Posterior vena cava (tissue), 2 donors: ENCODE measurements at regions not wholly inside any gene's neighbourhood (a gene's known extent, or its start where the extent isn't known, plus 50 kb on each side); places are given as distances from the start of the nearest gene placed in this dataset.
"Not testable (repeated sequence)": the region's sequence is repeated elsewhere in the genome, so short reads cannot be mapped to it uniquely, and the experiment has no call there.

ENCODE experiments used
- DNase-seq: peaks from one replicate; pipeline ENCODE4 v3.0.0-alpha.2; 2020; ENCODE audit warnings: low spot score
- intact Hi-C, 2 donors: fragments of 100-400 bp; cut with DNase I; formaldehyde crosslinking; loops; one replicate each; pipeline versions ENCODE4 v1.14.1 to v1.14.2; 2022 to 2023
- donor health status: DM: yes; HTN: yes; CAD: no.
- donor health status: DM: yes; HTN: yes; CAD: no.

GRCh38 chrX:13480780-13481179, 88.6 kb upstream of the EGFL6 start:
- not testable (repeated sequence) for DNase-seq
- intact Hi-C loops, result loop anchor here in 1 of 2 donors (10.0 kb wide), 2 partner anchors 106 to 366 kb away; no protein-coding TSS in a partner anchor

- no peak for DNase-seq
- intact Hi-C loops, result no loop called here
These were observed 90.0 kb upstream of the EGFL6 start for GRCh38 chrX:13479452-13479813.

GRCh38 chrX:13478740-13479451, 90.5 kb upstream of the EGFL6 start:
- no peak for DNase-seq
- intact Hi-C loops, result no loop called here

GRCh38 chrX:13476384-13476783, 93.0 kb upstream of the EGFL6 start:
- intact Hi-C loops, result no loop called here
- no peak for DNase-seq

- DNase-seq, result no peak
- intact Hi-C loops, result no loop called here
These were observed 95.3 kb upstream of the EGFL6 start for GRCh38 chrX:13474164-13474516.

- intact Hi-C loops, result no loop called here
- no peak for DNase-seq
These were observed 95.8 kb upstream of the EGFL6 start for GRCh38 chrX:13473442-13474163.

- intact Hi-C loops, result no loop called here
- DNase-seq, result no peak
These were observed 96.4 kb upstream of the EGFL6 start for GRCh38 chrX:13472975-13473374.

GRCh38 chrX:13471269-13471668, 98.1 kb upstream of the EGFL6 start:
- intact Hi-C loops, result no loop called here
- no peak for DNase-seq

GRCh38 chrX:13470685-13470977, 98.8 kb upstream of the EGFL6 start:
- no peak for DNase-seq
- intact Hi-C loops, result no loop called here

- intact Hi-C loops, result no loop called here
- DNase-seq, result no peak
These were observed 99.3 kb upstream of the EGFL6 start for GRCh38 chrX:13469963-13470684.

GRCh38 chrX:13468096-13468495, 101.3 kb upstream of the EGFL6 start:
- DNase-seq, result no peak
- intact Hi-C loops, result no loop called here

- intact Hi-C loops, result no loop called here
- DNase-seq, result no peak
These were observed 102.2 kb upstream of the EGFL6 start for GRCh38 chrX:13467243-13467642.

GRCh38 chrX:13464599-13465275, 104.7 kb upstream of the EGFL6 start:
- no peak for DNase-seq
- intact Hi-C loops, result no loop called here

GRCh38 chrX:13463608-13464007, 105.8 kb upstream of the EGFL6 start:
- intact Hi-C loops, result no loop called here

GRCh38 chrX:13452283-13452682, 117.1 kb upstream of the EGFL6 start:
- DNase-seq, result no peak
- intact Hi-C loops, result no loop called here

More at GRCh38 chrX:13463608-13464007, 105.8 kb upstream of the EGFL6 start:
- no peak for DNase-seq

GRCh38 chrX:13449441-13449840, 120.0 kb upstream of the EGFL6 start:
- DNase-seq, result no peak
- intact Hi-C loops, result no loop called here

- intact Hi-C loops, result no loop called here
- DNase-seq, result no peak
These were observed 120.5 kb upstream of the EGFL6 start for GRCh38 chrX:13448941-13449340.

GRCh38 chrX:13441608-13442007, 121.8 kb upstream of the ATXN3L start:
- intact Hi-C loops, DNase-seq: not testable (repeated sequence)

- no peak for DNase-seq
- intact Hi-C loops, result no loop called here
These were observed 120.3 kb upstream of the ATXN3L start for GRCh38 chrX:13440176-13440575.

GRCh38 chrX:13433298-13433605, 113.4 kb upstream of the ATXN3L start:
- intact Hi-C loops, result no loop called here
- DNase-seq, result no peak
